ENCODE measurements at regions not wholly inside any gene's neighbourhood (a gene's known extent, or its start where the extent isn't known, plus 50 kb on each side); places are given as distances from the start of the nearest gene placed in this dataset.

GRCh38 chr13:106376401-106377112 lies 158.9 kb downstream of the EFNB2 start (continued):
- TF ChIP-seq SRF (IDR thresholded peaks at IDR 0.05; ENCODE audit: low read depth) = no peak; the same call in 1 of the 2 replicates
- peak in 2 of 3 experiments; percentile 69 to 73; a peak in 4 of 6 replicates for TF ChIP-seq CTCF (IDR thresholded peaks at IDR 0.05 in 2 of 3, conservative IDR thresholded peaks at IDR 0.05 in 1 of 3; ENCODE audit: borderline replicate concordance in 1 of 3, insufficient read depth in 1 of 3, low read depth in 2 of 3, low read length in 2 of 3)
- 0 out of 2 replicates have a peak, but pooled peaks have one; percentile 60 for TF ChIP-seq CBX3 (IDR thresholded peaks at IDR 0.05; ENCODE audit: low read depth)
- no peak for TF ChIP-seq POLR2A (IDR thresholded peaks at IDR 0.05; ENCODE audit: borderline replicate concordance, extremely low read depth, insufficient read depth, insufficient read length)
- TF ChIP-seq TCF7L2 (IDR thresholded peaks at IDR 0.05; ENCODE audit: borderline replicate concordance, extremely low read depth, insufficient read depth, insufficient read length) = no peak
- peak; percentile 80 for TF ChIP-seq JUND (IDR thresholded peaks at IDR 0.05)

GRCh38 chr13:106375085-106375484 lies 160.4 kb downstream of the EFNB2 start:
- H3K36me3 ChIP-seq (ENCODE audit: control insufficient read depth in 1 of 2, insufficient read depth in 2 of 2, low read length in 2 of 2) = no peaks in the 10 kb centered on the region
- H3K9ac ChIP-seq (ENCODE audit: low read length) = no peak overlapping the region
- intact Hi-C loops (cut with micrococcal nuclease) = no loop called here
- DNase-seq (ENCODE audit: low read depth, low spot score) (no peak), ATAC-seq (no peak)
- H3K27me3 ChIP-seq (ENCODE audit: insufficient read depth, low read length) = no peaks in the 10 kb centered on the region
- H2AFZ ChIP-seq (ENCODE audit: low read depth, low read length, poor library complexity, severe bottlenecking) = no peak overlapping the region
- ChIA-PET POLR2A (no interaction called here), RAD21 (ENCODE audit: low non-redundant PET in 1 of 2, low total read pairs in 2 of 2, uncharacterized antibody in 2 of 2, unreplicated experiment in 2 of 2) (no interaction called here), CTCF (no interaction called here)
- no TSS peak for BruUV-seq (replicated peaks)
- H4K20me1 ChIP-seq (ENCODE audit: insufficient read depth) = no peaks in the 10 kb centered on the region
- no peaks in the 10 kb centered on the region for H3K9me3 ChIP-seq (ENCODE audit: control insufficient read depth in 1 of 2, insufficient read depth in 1 of 2, low read depth in 1 of 2, low read length in 2 of 2)
- no peak for TF ChIP-seq SIN3A (IDR thresholded peaks at IDR 0.05; ENCODE audit: low read depth)
- TF ChIP-seq ZBTB33 (IDR thresholded peaks at IDR 0.05; ENCODE audit: extremely low read depth, insufficient replicate concordance, low read length) = no peak
- no peak for TF ChIP-seq TCF7L2 (IDR thresholded peaks at IDR 0.05; ENCODE audit: borderline replicate concordance, extremely low read depth, insufficient read depth, insufficient read length)
- TF ChIP-seq ZNF274 (IDR thresholded peaks at IDR 0.05; ENCODE audit: low read depth, low read length) = no peak
- TF ChIP-seq SP1 (IDR thresholded peaks at IDR 0.05; ENCODE audit: low read depth) = no peak
- TF ChIP-seq POLR2A (IDR thresholded peaks at IDR 0.05; ENCODE audit: borderline replicate concordance, extremely low read depth, insufficient read depth, insufficient read length) = no peak
- no peak for TF ChIP-seq YY1 (IDR thresholded peaks at IDR 0.05; ENCODE audit: extremely low read depth, insufficient replicate concordance, low read depth, low read length)
- H3K27ac ChIP-seq (ENCODE audit: low read depth, low read length) = no peak overlapping the region
- H3K4me2 ChIP-seq (ENCODE audit: low read length) = no peak overlapping the region
- no peaks in the 10 kb centered on the region for H3K9me2 ChIP-seq (ENCODE audit: insufficient read depth)
- no peak overlapping the region for H3K4me3 ChIP-seq (replicated peaks in 1 of 2; ENCODE audit: low read depth in 1 of 2, low read length in 2 of 2)
- H3K4me1 ChIP-seq (ENCODE audit: control insufficient read depth in 1 of 2, insufficient read depth in 2 of 2, low read length in 2 of 2) = peaks cover 12 to 26% of the 10 kb centered on the region in 2 experiments
- H3K79me2 ChIP-seq (ENCODE audit: insufficient read depth, low read length) = no peaks in the 10 kb centered on the region

Measured in HCT116 (cell line).